ENCODE measurements at regions not wholly inside any gene's neighbourhood (a gene's known extent, or its start where the extent isn't known, plus 50 kb on each side); places are given as distances from the start of the nearest gene placed in this dataset.

DNA sequence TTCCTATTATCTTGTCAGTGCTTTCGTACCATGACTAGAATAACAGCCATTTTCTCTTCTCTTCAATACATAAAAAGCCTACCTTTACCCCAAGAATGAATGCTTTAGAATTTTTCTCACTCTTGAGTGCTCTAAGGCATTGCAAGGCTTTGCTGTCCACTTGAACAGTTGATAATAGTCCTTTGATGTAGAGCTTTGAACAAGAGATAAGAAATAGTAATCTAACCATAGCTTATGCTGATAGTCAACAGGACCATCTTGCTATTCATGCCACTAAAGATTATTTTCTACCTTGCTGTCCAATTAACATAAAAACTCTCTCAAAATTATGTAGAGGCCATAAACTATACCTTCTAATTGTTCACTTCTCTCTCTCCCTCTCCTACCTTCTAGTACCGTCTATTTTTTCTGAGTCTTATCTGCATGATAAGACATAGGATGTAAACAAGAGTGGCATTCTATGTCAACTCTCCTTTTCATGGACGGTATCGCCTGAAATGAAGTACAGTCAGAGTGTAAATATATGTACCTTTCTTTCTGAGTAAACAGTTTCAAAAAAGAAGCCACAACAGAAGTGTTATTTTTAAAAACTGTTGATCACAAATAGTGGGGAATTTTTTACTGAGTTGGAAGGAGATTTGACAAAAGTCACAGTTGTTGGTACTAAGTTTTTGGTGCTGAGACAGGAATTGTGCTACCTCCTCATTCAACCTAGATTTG lies 297.9 kb downstream of the NDFIP2 start:
- no peak for DNase-seq

DNA sequence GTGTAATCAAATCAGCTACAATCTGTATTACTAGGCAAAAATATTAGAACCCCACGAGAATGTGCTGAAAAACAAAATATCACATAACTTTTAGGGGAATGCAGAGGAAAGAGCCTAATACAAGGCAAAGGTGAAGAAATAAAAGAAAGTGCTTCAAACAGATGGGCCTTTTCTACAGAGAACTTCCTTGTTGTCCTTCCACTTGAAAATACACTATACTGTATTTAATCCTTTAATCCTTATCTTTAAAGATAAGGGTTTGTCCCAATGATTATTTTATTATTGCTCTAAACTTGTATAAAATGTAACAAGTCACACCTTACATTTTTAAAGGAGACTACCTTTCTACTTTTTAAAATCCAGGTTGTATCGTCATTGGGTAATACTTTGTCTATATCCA lies 296.5 kb downstream of the NDFIP2 start:
- no peak for DNase-seq

DNA sequence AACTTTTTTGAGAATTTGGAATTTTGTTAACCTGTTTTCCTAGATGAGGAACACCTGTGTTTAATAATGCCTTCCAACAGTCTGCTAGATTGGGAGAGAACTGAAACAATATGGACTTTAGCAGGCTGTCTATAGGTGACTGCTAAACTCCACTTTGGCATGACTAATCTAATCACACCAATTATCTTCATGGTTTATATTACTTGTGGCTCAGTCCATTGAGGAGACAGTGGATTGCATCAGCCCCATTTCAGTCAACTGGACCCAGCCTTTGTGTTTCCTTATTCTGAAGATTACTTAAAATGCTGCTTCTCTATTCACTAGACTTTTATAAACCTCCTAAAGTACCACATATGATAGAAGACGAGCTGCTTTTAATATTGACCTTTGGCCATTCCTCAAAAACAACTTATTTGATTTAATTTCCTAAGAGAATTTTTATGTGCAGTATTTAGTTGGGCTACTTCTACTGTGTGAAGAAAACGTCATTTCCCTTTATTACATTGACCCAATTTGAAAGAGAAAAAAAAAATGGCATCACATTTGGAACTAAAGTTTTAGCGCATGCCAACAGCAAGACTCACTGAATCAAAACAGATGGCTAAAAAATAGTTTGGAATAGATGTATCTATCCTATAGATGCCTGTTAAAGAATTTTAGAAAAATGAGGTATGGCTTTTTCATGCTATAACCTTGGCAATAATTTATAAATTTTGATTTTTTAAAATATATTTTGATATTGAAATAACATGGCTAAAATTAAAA lies 295.8 kb downstream of the NDFIP2 start:
- DNase-seq, result no peak

DNA sequence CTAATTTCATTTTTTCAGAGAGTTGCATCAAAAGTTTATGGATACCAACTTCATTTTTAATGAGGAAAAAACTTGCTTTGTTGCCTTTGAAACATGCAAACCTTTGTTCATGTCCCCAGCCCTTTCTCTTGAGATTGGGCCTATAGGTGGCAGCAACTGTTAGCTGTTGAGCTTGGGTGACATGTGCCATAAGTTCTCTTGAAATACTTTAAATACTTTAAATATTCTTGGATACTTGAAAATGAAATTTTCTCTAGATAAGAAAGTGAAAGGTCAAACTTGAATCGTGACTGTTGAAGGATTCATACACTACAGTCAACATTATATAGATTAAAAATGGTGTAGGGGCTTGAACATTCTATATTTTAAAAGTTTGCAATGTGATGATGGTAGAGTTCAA lies 294.9 kb downstream of the NDFIP2 start:
- peak; percentile 73 for DNase-seq

DNA sequence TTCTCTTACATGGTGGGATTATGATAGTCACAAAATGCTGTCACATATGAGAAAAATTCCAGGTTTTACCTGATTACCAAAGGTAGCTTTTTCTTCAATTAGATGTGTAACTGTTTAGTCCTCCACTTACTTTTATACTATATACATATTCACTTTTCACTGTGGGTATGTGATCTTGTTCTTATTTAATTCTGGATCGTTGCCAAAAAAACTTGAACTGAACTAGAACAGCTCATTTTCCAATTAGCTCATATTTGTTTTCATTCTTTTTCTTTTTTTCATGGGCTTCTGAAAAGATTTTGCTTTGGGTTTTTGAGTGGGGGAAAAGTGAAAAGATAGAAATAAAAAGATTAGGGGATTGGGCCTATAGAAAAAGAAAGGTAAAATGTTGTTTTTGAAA lies 291.9 kb downstream of the NDFIP2 start:
- DNase-seq, result no peak

DNA sequence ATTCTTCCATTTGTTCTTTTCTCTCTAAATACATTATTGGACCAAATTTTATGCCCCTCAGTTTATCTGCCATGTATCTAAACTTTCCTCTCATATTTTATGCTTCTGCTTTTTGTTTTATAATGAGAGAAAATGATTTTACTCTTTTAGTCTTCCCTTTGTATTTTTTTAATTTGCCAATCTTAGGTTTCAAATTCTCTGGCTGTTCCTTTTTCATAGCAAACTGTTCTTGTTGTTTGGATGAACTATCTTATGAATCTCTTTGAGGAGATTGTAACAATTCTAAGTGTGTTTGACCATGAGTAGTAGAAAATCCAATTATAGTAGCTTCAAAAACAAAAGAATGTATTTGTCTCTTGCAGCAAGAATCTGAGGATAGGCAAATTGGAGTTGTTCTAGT lies 290.5 kb downstream of the NDFIP2 start:
- DNase-seq, result no peak

DNA sequence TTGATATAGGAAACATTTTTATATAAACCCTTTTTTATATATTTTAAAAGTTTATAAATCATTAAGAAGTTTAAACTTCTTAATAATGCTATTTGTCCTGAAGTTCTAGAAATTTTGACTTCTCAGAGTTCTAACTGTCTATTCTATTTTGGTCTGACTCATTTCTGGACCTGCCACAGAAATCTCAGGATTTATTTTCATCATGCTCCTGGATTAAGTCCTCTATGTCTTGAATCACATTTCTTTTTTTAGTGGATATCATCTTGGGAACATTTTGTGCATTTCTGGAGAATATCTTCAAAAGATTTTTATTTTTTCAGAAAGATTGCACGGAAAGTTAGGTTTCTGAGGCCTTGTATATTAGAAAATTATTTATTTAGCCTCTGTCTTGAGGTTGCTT lies 289.1 kb downstream of the NDFIP2 start:
- no peak for DNase-seq

DNA sequence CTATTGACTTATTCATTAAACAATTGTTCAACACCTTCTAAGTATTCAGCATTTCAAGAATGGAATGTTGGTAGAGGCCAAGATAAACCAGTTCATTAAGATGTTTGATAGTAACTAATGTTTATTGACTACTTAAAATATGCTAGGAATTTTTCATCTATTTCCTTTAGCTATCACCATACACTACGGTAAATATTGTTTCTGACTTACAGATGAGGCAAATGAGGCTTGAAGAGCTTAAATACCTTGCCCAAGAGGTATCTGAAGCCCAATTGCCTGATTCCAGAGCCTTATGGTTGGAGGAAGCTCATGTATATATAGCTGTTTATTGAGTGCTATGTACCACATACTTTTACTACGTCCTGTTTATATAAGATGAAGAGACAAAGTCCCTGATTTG lies 286.2 kb downstream of the NDFIP2 start:
- no peak for DNase-seq

DNA sequence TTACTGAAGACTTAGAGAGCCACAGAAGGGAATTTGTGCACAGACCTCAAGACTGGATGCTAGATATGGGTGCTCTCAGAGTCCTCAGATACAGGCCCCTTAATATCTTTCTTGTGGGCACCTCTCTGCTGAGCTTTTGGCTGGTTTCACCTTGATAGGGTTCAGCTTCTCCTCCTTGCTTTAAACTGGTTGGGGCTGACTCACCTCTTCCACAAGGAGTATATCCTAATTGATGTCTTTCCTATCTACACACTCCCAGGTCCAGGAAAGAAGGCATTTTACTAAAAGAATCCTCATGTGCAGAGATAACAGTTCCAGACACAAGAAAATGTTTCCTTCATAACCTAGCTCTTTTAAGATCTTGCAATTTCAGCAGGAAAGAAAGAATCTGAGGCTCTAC lies 284.4 kb downstream of the NDFIP2 start:
- DNase-seq, result no peak

DNA sequence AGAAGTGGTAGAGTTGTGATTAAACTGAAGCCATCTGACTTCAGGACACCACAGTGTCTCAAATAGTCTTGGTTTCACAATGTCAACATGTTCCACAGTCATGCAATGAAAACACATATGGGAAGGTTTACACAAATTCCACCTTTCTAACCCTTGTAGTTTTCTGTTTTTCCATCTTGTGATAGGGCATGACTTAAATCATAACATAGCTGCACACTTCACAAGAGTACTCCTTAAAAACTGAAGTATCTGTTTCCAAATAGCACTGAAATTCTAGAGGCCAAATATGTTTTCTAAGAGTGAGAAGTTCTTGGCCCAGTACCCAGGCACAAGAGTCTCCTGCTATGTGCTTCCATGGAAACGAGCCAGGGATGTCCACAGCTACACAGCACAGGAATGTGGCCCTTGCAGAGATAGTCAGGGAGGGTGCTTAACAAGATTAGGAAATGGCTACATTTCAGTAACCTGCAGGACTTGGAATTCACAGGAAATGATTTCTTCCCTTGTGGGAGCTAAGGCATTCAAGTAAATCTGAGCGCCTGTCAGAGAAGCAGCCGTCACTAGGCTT lies 269.1 kb downstream of the NDFIP2 start:
- DNase-seq, result peak; percentile 61

DNA sequence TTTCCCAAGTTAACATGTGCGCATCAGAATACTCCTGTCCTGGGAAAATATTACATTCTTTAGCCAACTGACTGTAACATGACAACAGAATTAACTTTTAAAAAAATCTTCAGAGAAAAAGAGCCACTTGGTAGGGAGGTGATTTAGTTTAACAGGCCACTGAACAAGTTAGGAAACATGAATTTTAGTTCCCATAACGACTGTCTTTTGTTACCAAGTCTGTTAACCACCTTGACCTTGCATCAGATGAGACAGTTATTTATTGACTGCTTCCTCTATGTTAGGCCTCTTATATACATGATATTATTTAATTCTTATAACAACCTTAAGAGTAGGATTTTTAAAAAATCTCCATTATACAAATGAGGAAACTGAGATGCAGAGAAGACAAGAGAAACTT lies 268.6 kb downstream of the NDFIP2 start:
- DNase-seq, result peak; percentile 21

DNA sequence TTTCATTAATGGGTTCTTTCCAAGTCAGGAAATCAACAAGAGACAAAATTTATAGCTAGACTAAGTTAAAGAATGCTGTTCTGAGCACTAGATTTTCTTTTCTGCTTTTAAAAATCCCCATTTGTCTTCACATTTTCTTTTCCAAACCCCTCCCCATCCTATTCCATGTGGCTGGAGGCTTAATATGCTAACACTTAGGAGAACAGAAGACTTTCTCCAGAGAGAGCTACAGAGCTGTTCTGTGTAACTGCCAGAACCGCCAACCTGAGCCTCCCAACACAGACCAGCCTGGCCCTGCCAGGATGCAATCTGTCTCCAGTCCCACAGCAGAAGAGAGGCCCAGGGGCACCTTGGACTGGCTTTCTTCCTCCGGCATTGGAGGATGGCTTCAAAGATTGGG lies 264.1 kb downstream of the NDFIP2 start:
- DNase-seq, result peak; percentile 33

DNA sequence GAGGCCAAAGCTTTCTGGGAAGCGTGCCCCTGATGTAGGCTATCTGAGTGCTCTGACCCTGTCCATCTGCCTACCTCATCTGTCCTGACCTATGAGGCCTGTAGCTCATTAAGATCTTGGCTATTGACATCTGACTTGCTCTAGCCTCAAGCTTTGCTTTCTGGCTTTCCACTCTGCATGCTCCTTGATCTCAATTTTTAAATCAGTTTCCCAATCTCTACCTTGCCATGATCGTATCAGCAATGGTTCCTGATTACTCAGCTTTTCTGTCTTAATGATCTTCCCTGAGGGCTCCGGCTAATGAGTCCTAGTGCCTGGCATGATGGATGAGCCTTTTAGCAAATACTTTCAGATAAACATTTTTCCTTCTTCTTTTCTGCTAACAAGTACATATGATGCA lies 262.0 kb downstream of the NDFIP2 start:
- no peak for DNase-seq

DNA sequence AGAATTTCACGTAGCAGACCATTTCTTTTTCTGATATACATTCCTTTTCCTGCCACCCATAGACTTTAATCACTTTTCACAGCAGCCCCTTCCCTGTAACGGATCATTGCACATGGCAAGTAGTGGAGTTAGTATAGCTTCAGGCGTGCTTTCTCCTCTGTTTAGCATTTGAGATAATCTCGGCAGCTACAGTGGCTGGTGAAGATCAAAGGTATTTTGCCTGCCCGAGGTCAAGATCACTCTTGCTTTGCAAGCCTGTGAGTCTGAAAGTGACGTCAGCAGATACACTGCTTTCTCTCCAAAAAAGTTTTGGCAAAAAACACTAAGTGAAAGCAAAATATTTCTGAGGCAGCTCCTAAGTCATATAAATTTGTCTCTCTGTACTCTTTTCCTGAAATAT lies 260.0 kb downstream of the NDFIP2 start:
- DNase-seq, result peak; percentile 71

DNA sequence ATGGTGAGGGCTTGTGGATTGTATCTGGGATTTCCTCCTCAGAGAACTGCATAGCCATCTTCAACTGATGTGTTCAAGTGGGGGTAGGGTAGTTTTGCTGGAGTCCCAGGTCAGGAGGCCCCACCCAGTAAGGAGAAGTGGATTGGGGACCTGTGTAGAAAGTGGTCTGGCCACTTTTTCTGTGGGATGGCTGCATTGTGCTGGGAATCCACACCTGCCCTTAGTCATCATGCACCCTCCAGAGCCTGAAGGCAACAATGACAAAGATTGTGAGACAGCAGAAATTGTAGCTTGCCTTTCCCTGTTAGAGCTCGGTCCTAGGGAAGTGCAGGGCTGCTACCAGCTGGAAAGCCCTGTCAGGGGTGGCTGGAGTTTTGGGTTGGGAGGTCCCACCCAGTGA lies 255.4 kb downstream of the NDFIP2 start:
- DNase-seq, result no peak

DNA sequence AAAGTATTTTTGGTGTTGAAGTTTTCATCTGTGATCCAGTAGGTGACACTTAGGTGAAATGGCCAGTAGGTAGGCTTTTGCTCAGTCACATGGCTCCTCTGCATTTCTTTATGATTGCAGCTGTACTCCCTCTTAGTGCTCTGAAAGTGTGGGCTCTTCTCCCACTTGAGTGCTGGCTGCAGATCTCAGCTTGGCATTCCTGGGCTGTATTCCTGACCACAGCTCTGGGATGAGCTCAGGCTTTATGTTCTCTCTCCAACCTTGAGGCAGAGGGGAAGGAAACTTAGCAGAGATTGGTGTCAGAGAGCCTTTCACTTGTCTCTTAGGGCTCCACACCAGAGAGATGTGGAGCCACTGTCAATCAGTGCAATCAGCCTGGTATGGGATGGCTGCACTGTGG lies 254.3 kb downstream of the NDFIP2 start:
- no peak for DNase-seq

DNA sequence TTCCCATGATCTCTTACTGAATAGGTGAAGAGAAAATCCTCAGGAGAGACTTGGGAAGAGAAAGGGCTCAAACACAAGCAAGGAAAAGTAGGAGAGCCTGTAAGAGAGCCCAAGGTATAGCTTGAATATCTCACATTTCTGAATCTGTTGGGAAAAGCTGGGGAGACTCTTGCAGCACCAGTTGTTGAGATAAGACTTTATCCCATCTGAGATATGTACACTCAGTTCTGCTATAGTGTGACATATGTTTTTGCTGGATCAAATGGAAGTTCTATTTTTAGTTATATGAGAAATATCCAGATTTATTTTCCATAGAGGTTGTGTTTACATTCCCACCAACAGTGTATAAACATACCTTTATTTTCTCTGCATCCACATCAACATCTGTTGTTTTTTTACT lies 246.1 kb downstream of the NDFIP2 start:
- DNase-seq, result no peak

DNA sequence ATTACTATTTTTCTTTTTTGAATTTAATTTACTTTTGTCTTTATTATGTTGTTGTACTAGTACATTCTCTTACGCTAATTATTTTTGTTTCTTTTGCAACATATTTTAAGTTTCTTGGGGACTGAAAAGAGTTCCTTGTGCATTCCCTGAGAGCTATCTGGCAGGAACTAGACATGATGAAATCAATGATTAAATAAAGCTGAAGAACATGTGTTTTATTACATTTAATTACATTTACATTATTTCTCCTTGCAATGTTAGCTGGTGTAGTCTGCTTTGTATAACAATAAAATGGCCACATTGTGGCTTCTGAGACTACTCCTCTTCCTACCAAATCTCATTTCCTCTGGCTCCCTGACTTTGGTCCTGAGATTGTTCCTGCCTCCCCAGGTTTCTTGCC lies 244.9 kb downstream of the NDFIP2 start:
- no peak for DNase-seq

DNA sequence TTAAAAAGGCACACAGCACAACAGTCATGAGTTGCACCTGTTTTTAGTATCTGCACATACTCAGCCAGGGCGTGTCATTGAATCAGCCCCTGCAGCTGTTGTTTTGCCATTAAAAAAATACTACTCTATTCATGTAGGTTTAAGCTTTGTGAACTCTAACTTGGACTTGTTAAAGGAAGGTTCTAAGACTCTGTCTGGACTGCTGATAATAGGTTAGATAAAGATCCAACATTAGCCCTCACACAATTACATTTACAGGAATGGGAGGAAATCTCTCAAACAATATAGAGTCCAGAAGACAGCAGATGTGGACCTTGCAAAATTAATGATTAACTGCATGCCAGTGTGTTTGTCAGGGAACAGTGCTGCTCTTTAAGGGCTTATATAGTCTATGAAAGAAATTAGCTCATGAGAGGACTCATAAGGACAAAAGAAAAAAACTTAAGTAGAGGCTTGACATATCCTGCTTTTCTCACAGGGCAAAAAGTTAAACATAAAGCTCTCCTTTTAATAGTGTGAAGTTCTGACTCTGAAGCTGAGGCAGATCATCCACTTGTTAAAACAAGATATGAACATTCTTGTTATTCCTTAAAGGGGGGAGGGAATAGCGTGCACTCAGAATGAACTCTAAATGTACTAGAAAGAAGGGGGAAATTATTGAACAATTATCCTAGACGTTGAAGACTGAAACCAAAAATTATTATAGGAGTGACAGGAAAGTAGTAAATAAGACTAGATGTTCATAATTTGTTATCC lies 243.6 kb downstream of the NDFIP2 start:
- DNase-seq, result peak; percentile 42

DNA sequence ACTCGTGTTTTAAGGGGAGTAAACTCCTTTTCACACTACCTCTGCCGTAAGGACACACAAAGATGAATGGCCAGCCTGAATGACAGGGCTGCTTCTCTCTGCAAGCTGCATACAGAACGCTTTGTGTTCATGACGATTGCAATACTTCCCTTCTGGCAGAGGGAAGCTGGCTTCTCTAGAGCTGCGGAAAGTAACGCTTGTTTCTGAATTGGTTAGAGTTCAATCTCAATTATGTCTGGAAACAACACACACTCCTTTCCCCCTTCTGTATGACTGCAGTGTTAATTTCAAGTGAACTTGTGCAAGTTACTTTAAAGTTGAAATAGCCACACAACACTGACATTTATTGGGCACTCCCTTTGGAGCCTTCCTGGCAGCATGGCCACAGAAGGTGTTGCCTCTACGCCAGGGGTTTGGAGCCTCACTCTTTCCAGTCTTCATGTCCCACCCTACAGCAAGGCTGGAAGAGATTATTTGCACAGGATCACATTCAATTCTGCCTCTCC lies 242.6 kb downstream of the NDFIP2 start:
- no peak for DNase-seq

DNA sequence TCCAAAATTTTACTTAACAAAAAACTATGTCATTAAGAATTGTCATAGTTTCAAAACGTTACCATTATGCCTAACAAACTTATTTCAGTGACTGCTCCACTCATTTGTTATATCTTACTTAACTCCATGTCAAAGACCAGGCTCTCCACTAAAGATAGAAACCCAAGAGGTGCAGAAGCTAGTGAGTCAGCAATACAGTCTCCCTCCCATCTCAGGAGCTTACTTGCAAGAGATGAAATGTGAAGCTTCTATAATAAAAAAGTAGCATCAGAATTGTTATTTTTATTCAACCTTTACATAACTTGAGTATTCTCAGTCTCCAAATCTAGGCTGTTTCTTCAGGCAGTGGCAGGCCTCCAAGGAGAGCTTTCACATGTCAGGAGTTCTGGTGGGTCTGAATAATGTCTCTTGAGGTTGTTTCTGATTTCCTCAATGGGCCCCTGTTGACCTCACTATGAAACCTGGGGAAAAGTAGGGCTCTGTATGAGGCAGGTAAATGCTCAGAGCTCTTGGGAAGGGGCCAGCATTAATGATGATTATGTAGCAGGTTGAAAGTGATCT lies 242.0 kb downstream of the NDFIP2 start:
- DNase-seq, result no peak

DNA sequence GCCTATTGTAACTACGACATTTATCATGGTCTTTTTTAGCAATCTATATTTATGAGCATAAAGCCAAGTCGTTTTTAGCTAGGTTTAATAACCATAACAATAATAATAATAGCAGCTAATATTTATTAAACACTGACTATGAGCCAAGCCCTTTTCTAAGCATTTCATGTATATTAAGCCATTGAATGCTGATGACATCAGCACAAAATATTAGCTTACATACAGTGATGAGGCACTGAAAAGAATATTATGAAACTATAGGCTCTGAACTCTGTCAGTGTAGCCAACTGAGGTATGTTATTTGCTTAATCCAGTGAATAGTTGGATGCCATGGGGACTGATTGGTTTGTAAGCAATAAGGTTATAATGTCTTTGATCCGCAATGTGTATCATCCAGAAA lies 235.2 kb downstream of the NDFIP2 start:
- DNase-seq, result no peak
